ENCODE measurements at regions not wholly inside any gene's neighbourhood (a gene's known extent, or its start where the extent isn't known, plus 50 kb on each side); places are given as distances from the start of the nearest gene placed in this dataset.

DNA sequence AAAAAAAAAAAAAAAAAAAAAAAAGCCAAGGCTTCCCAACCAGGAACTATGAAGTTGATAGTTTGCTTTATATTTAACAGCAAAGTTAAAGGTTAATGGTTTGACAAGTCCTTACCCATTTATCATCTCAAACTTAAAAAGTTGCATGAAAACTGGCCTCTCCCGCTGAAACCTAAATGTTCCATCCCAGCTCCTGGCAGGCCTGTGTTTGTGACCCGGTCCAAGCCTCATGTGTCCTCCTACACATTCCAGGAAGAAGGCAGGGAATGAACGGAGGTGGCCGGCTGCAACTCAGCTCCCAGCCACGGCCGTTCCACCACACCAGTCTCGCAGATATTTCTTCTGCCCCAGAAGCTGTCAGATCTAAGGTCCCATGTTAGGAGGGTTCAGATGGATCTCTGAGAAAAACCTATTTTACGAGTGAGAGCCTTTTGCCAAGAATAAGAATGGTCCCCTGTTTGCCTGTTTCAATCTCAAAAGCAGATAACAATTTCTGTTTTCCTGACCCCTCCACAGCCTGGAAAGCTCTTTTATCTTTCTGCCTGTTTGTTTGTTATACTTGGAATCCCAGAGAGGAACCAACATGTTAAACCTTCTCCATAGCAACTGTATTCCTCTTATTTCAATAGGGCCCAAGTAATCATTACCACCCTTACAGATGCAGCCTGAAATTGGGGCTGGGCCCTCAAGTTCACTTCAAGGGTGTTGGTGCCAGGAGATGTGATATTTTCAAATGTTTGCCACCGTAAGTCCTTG is 56.5 kb downstream of the KCTD12 start:
- Histone ChIP-seq H3K9ac (replicated peaks in 1 of 4; ENCODE audit: extremely low read depth in 1 of 4, low read depth in 3 of 4, low read length in 3 of 4) (no peak overlapping the region), H3K27ac (ENCODE audit: low read depth, low read length) (no peak overlapping the region), H4K20me1 (replicated peaks in 1 of 2; ENCODE audit: control insufficient read depth in 1 of 2, insufficient read depth in 2 of 2, low read length in 2 of 2) (no peaks in the 10 kb centered on the region), H3K4me2 (ENCODE audit: insufficient read depth in 1 of 2, low read depth in 2 of 2, low read length in 2 of 2) (no peak overlapping the region), H4K8ac (ENCODE audit: extremely low read depth, insufficient read depth, low read length) (no peak overlapping the region), H3K14ac (ENCODE audit: insufficient read length) (no peak overlapping the region), H2AK5ac (ENCODE audit: low read depth, low read length) (no peak overlapping the region), H3K4me3 (ENCODE audit: extremely low read depth in 1 of 4, insufficient read depth in 2 of 4, low read depth in 3 of 4, low read length in 4 of 4) (no peak overlapping the region), H2AFZ (ENCODE audit: low read length) (no peak overlapping the region), H2BK20ac (ENCODE audit: low read length) (no peak overlapping the region), H3K79me2 (ENCODE audit: control insufficient read depth in 1 of 2, insufficient read depth in 2 of 2, low read length in 2 of 2) (no peaks in the 10 kb centered on the region), H2BK15ac (ENCODE audit: low read length) (no peak overlapping the region), H3K18ac (ENCODE audit: extremely low read depth, low read length) (no peak overlapping the region), H3K9me3 (ENCODE audit: insufficient read depth in 2 of 2, low read depth in 1 of 2, low read length in 1 of 2) (no peaks in the 10 kb centered on the region), H3K23ac (ENCODE audit: insufficient read length) (no peak overlapping the region), H2BK5ac (ENCODE audit: low read depth, low read length) (no peak overlapping the region), H3K23me2 (ENCODE audit: low read depth, low read length) (no peaks in the 10 kb centered on the region), H3K4me1 (replicated peaks in 1 of 4; ENCODE audit: control insufficient read depth in 3 of 4, insufficient read depth in 4 of 4, low read length in 3 of 4) (no peaks in the 10 kb centered on the region), H4K5ac (ENCODE audit: insufficient read length, low read depth, low read length) (no peak overlapping the region), H3K4ac (replicated peaks; ENCODE audit: insufficient read length, low read depth, low read length) (no peak overlapping the region), H3K27me3 (replicated peaks in 1 of 4; ENCODE audit: control insufficient read depth in 3 of 4, extremely low read depth in 1 of 4, insufficient read depth in 3 of 4, low read length in 3 of 4) (no peaks in the 10 kb centered on the region), H3K36me3 (ENCODE audit: control insufficient read depth in 2 of 4, insufficient read depth in 4 of 4, low read length in 3 of 4) (no peaks in the 10 kb centered on the region), H3K56ac (replicated peaks; ENCODE audit: insufficient read length, low read depth, low read length) (no peak overlapping the region), H4K91ac (replicated peaks; ENCODE audit: insufficient read length, low read length) (no peak overlapping the region), H2BK12ac (ENCODE audit: low read depth, low read length) (no peak overlapping the region), H3K79me1 (ENCODE audit: low read depth, low read length) (no peaks in the 10 kb centered on the region), H2BK120ac (replicated peaks; ENCODE audit: low read depth, low read length) (no peak overlapping the region)
- TF ChIP-seq KDM4A (IDR thresholded peaks at IDR 0.05; ENCODE audit: low read depth, low read length, severe bottlenecking) (no peak), POLR2A (IDR thresholded peaks at IDR 0.05; ENCODE audit: control extremely low read depth in 1 of 2, low read depth in 2 of 2, low read length in 2 of 2) (no peak), SIX5 (IDR thresholded peaks at IDR 0.05; ENCODE audit: low read depth, low read length) (no peak), RAD21 (IDR thresholded peaks at IDR 0.05 in 1 of 2, conservative IDR thresholded peaks at IDR 0.05 in 1 of 2; ENCODE audit: low read depth in 2 of 2, low read length in 2 of 2) (no peak), SRF (IDR thresholded peaks at IDR 0.05; ENCODE audit: low read depth, low read length) (no peak), HDAC6 (IDR thresholded peaks at IDR 0.05; ENCODE audit: low read depth, low read length) (no peak), CTBP2 (IDR thresholded peaks at IDR 0.05; ENCODE audit: borderline replicate concordance, insufficient read depth, insufficient read length, low read length) (no peak), EZH2 (IDR thresholded peaks at IDR 0.05; ENCODE audit: low read depth, low read length, severe bottlenecking) (no peak), SAP30 (IDR thresholded peaks at IDR 0.05; ENCODE audit: insufficient read depth, insufficient replicate concordance, low read length) (no peak), HDAC2 (IDR thresholded peaks at IDR 0.05; ENCODE audit: borderline replicate concordance in 1 of 2, low read depth in 2 of 2, low read length in 2 of 2) (no peak), SUZ12 (IDR thresholded peaks at IDR 0.05; ENCODE audit: low read length) (no peak)
- ChIA-PET POLR2A (ENCODE audit: partially characterized antibody) (no interaction called here), CTCF (ENCODE audit: partially characterized antibody) (interaction anchor here (0.9 to 1.0 kb wide), 2 partner anchors 12 to 953 kb away, joined by 3 to 4 read pairs; no protein-coding TSS in a partner anchor)
- FAIRE-seq (no peak), DNase-seq (ENCODE audit: low read depth in 1 of 2, low spot score in 2 of 2) (no peak)
- 90% methylated on average over 9 of the region's 9 CpGs; no CpG with 5 or more reads in 1 of the 2 experiments for WGBS, 2 experiments (ENCODE audit: extremely low coverage in 1 of 2, insufficient coverage in 1 of 2, insufficient read length in 1 of 2, insufficient replicate concordance in 2 of 2, low coverage in 1 of 2, low lambda C conversion rate in 2 of 2, missing lambda C conversion rate in 1 of 2)

Measured in H1 (cell line).